ENCODE measurements at regions not wholly inside any gene's neighbourhood (a gene's known extent, or its start where the extent isn't known, plus 50 kb on each side); places are given as distances from the start of the nearest gene placed in this dataset.

- TF ChIP-seq ZBTB33 (IDR thresholded peaks at IDR 0.05; ENCODE audit: extremely low read depth, insufficient replicate concordance, low read length) (no peak), TCF7L2 (IDR thresholded peaks at IDR 0.05; ENCODE audit: borderline replicate concordance, extremely low read depth, insufficient read depth, insufficient read length) (no peak), CTCF (IDR thresholded peaks at IDR 0.05 in 2 of 3, conservative IDR thresholded peaks at IDR 0.05 in 1 of 3; ENCODE audit: borderline replicate concordance in 1 of 3, insufficient read depth in 1 of 3, low read depth in 2 of 3, low read length in 2 of 3) (no peak), YY1 (IDR thresholded peaks at IDR 0.05; ENCODE audit: extremely low read depth, insufficient replicate concordance, low read depth, low read length) (no peak), ZNF274 (IDR thresholded peaks at IDR 0.05; ENCODE audit: low read depth, low read length) (no peak), MAX (IDR thresholded peaks at IDR 0.05) (no peak)
These were observed 318.3 kb upstream of the MYT1L start (continued) for GRCh38 chr2:2649109-2650072.

- no peak overlapping the region for H3K4me2 ChIP-seq (ENCODE audit: low read length)
- 0 out of 2 replicates have a peak, but pooled peaks cover 3% of the 10 kb centered on the region for H3K27me3 ChIP-seq (ENCODE audit: insufficient read depth, low read length)
- H4K20me1 ChIP-seq (ENCODE audit: insufficient read depth), result no peaks in the 10 kb centered on the region
- no TSS peak for BruUV-seq (replicated peaks)
- no peaks in the 10 kb centered on the region for H3K9me2 ChIP-seq (ENCODE audit: insufficient read depth)
- no peak overlapping the region for H2AFZ ChIP-seq (ENCODE audit: low read depth, low read length, poor library complexity, severe bottlenecking)
- H3K9me3 ChIP-seq (ENCODE audit: control insufficient read depth in 1 of 2, insufficient read depth in 1 of 2, low read depth in 1 of 2, low read length in 2 of 2), result no peaks in the 10 kb centered on the region
- no peaks in the 10 kb centered on the region for H3K36me3 ChIP-seq (ENCODE audit: control insufficient read depth in 1 of 2, insufficient read depth in 2 of 2, low read length in 2 of 2)
- CTCF ChIA-PET, result no interaction called here
- ATAC-seq, result no peak
- no peak overlapping the region for H3K4me3 ChIP-seq (replicated peaks in 1 of 2; ENCODE audit: low read depth in 1 of 2, low read length in 2 of 2)
- H3K27ac ChIP-seq (ENCODE audit: low read depth, low read length), result no peak overlapping the region
- DNase-seq (ENCODE audit: low read depth, low spot score), result no peak
- intact Hi-C loops (cut with micrococcal nuclease), result no loop called here
- no peak overlapping the region for H3K9ac ChIP-seq (ENCODE audit: low read length)
- H3K4me1 ChIP-seq (ENCODE audit: control insufficient read depth in 1 of 2, insufficient read depth in 2 of 2, low read length in 2 of 2), result no peaks in the 10 kb centered on the region
- RAD21 ChIA-PET (ENCODE audit: low non-redundant PET in 1 of 2, low total read pairs in 2 of 2, uncharacterized antibody in 2 of 2, unreplicated experiment in 2 of 2), result no interaction called here
- POLR2A ChIA-PET, result no interaction called here
- H3K79me2 ChIP-seq (ENCODE audit: insufficient read depth, low read length), result no peaks in the 10 kb centered on the region
- TF ChIP-seq SRF (IDR thresholded peaks at IDR 0.05; ENCODE audit: low read depth) (no peak), CTCF (IDR thresholded peaks at IDR 0.05 in 2 of 3, conservative IDR thresholded peaks at IDR 0.05 in 1 of 3; ENCODE audit: borderline replicate concordance in 1 of 3, insufficient read depth in 1 of 3, low read depth in 2 of 3, low read length in 2 of 3) (no peak), SP1 (IDR thresholded peaks at IDR 0.05; ENCODE audit: low read depth) (no peak), POLR2A (IDR thresholded peaks at IDR 0.05; ENCODE audit: borderline replicate concordance, extremely low read depth, insufficient read depth, insufficient read length) (no peak), ZBTB33 (IDR thresholded peaks at IDR 0.05; ENCODE audit: extremely low read depth, insufficient replicate concordance, low read length) (no peak)
- TF ChIP-seq, protein P1, sequence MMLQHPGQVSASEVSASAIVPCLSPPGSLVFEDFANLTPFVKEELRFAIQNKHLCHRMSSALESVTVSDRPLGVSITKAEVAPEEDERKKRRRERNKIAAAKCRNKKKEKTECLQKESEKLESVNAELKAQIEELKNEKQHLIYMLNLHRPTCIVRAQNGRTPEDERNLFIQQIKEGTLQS (IDR thresholded peaks at IDR 0.05), result no peak
These were observed 317.0 kb upstream of the MYT1L start for GRCh38 chr2:2648094-2648493.

All from HCT116 (cell line).